ENCODE measurements at regions not wholly inside any gene's neighbourhood (a gene's known extent, or its start where the extent isn't known, plus 50 kb on each side); places are given as distances from the start of the nearest gene placed in this dataset.

- Mint-ChIP-seq H3K4me1 (no peaks in the 10 kb centered on the region), H3K4me3 (no peak overlapping the region), H3K9me3 (peaks cover 6 to 38% (median 19%) of the 10 kb centered on the region in 7 donors), H3K27ac (no peak overlapping the region), H3K36me3 (no peaks in the 10 kb centered on the region), H3K27me3 (ENCODE audit: low read depth in 3 of 3) (no peaks in the 10 kb centered on the region)
- no peak overlapping the region for H3K4me2 ChIP-seq (replicated peaks; ENCODE audit: extremely low read depth, low read length, poor library complexity, severe bottlenecking)
- H3K79me2 ChIP-seq (ENCODE audit: insufficient read depth, low read length) = no peaks in the 10 kb centered on the region
- intact Hi-C loops (cut with micrococcal nuclease) = no loop called here
- H3K27ac ChIP-seq (ENCODE audit: low read depth in 1 of 2, low read length in 2 of 2) = no peak overlapping the region
- no peaks in the 10 kb centered on the region for H3K36me3 ChIP-seq (replicated peaks in 1 of 2; ENCODE audit: control insufficient read depth in 1 of 2, insufficient read depth in 2 of 2, low read length in 2 of 2)
- TF ChIP-seq CTCF (IDR thresholded peaks at IDR 0.05) = no peak
- no peak for DNase-seq
- H3K4me1 ChIP-seq (ENCODE audit: control insufficient read depth in 1 of 2, insufficient read depth in 2 of 2, low read length in 2 of 2) = no peaks in the 10 kb centered on the region
- WGBS (ENCODE audit: insufficient coverage) = 93% methylated on average over 12 of the region's 13 CpGs
- H3K9ac ChIP-seq (ENCODE audit: insufficient read depth, low read length, poor library complexity, severe bottlenecking) = no peak overlapping the region
- no peaks in the 10 kb centered on the region for H3K27me3 ChIP-seq (ENCODE audit: control insufficient read depth in 2 of 2, insufficient read depth in 2 of 2, low read length in 2 of 2)
- H2AFZ ChIP-seq (ENCODE audit: insufficient read depth, low read depth, low read length, poor library complexity, severe bottlenecking) = no peak overlapping the region
- no peaks in the 10 kb centered on the region for H4K20me1 ChIP-seq (ENCODE audit: insufficient read depth, low read length)
- no peak overlapping the region for H3K4me3 ChIP-seq (replicated peaks in 1 of 3; ENCODE audit: low read depth in 2 of 3, low read length in 3 of 3)
- H3K9me3 ChIP-seq (replicated peaks in 1 of 2; ENCODE audit: control insufficient read depth in 1 of 2, insufficient read depth in 1 of 2, low read length in 2 of 2) = peaks cover 20 to 33% of the 10 kb centered on the region in 2 donors
These were observed 62.0 kb upstream of the EGFR start for GRCh38 chr7:54956865-54957264.

GRCh38 chr7:54960517-54960916, 58.3 kb upstream of the EGFR start:
- Histone ChIP-seq H3K36me3 (replicated peaks in 1 of 2; ENCODE audit: control insufficient read depth in 1 of 2, insufficient read depth in 2 of 2, low read length in 2 of 2) (no peaks in the 10 kb centered on the region), H4K20me1 (ENCODE audit: insufficient read depth, low read length) (no peaks in the 10 kb centered on the region), H3K4me3 (replicated peaks in 1 of 3; ENCODE audit: low read depth in 2 of 3, low read length in 3 of 3) (no peak overlapping the region), H3K9ac (ENCODE audit: insufficient read depth, low read length, poor library complexity, severe bottlenecking) (no peak overlapping the region), H2AFZ (ENCODE audit: insufficient read depth, low read depth, low read length, poor library complexity, severe bottlenecking) (no peak overlapping the region), H3K4me2 (replicated peaks; ENCODE audit: extremely low read depth, low read length, poor library complexity, severe bottlenecking) (no peak overlapping the region), H3K9me3 (replicated peaks in 1 of 2; ENCODE audit: control insufficient read depth in 1 of 2, insufficient read depth in 1 of 2, low read length in 2 of 2) (peaks cover 20 to 33% of the 10 kb centered on the region in 2 donors), H3K79me2 (ENCODE audit: insufficient read depth, low read length) (no peaks in the 10 kb centered on the region), H3K4me1 (ENCODE audit: control insufficient read depth in 1 of 2, insufficient read depth in 2 of 2, low read length in 2 of 2) (no peaks in the 10 kb centered on the region), H3K27ac (ENCODE audit: low read depth in 1 of 2, low read length in 2 of 2) (no peak overlapping the region), H3K27me3 (ENCODE audit: control insufficient read depth in 2 of 2, insufficient read depth in 2 of 2, low read length in 2 of 2) (no peaks in the 10 kb centered on the region)
- Mint-ChIP-seq H3K9me3 (peaks cover 6 to 35% (median 19%) of the 10 kb centered on the region in 7 donors), H3K36me3 (no peaks in the 10 kb centered on the region), H3K4me1 (no peaks in the 10 kb centered on the region), H3K27me3 (ENCODE audit: low read depth in 3 of 3) (peaks cover 0 to 3% (median 0%) of the 10 kb centered on the region in 3 donors), H3K27ac (no peak overlapping the region), H3K4me3 (no peak overlapping the region)
- no peak for DNase-seq
- intact Hi-C loops (cut with micrococcal nuclease) = no loop called here
- no peak for TF ChIP-seq CTCF (IDR thresholded peaks at IDR 0.05)
- 70% methylated on average over 2 of the region's 3 CpGs for WGBS (ENCODE audit: insufficient coverage)
